HG03457 (cell line): ENCODE measurements at regions not wholly inside any gene's neighbourhood (a gene's known extent, or its start where the extent isn't known, plus 50 kb on each side); places are given as distances from the start of the nearest gene placed in this dataset.

Experiments used
- ATAC-seq: cut with Tn5 transposase; IDR thresholded peaks from one replicate; pipeline ENCODE4 v1.9.1; 2021; ENCODE audit warnings: moderate number of reproducible peaks; ENCODE audit not compliant: unreplicated experiment

GRCh38 chr22:48351376-48352085, 1476.1 kb downstream of the BRD1 start:
- no peak for ATAC-seq

DNA sequence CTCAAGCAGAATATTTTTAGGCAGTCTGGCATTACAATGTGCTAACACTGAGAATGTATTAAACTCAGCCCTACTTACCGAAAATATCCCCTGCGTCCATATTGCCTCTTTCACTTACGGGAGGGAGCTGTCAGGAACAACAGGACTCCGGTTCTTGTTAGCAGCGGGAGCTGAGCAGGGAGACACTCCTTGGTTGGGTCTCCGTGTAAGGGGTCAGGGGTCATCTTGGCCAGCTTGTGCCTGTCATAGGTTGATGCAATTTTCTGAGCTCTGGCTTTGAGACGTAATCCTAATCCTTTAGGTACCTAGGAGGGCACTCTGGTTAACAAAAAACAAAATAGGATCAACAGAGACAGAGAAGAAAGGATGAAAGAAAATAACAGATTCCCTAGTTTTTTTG, 1477.2 kb downstream of the BRD1 start:
- no peak for ATAC-seq

DNA sequence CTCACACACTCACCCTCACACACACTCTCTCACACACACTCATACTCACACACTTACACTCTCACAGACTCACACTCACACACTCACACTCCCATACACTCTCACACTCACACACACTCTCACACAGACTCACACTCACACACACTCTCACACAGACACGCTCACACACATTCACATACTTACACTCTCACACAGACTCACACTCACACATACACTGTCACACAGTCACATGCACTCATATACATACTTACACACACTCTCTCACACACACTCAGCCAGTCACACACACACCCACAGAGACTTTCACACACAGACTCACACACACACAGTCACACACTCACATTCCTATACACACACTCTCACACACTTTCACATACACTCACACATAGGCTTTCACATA, 1478.8 kb downstream of the BRD1 start:
- no peak for ATAC-seq

DNA sequence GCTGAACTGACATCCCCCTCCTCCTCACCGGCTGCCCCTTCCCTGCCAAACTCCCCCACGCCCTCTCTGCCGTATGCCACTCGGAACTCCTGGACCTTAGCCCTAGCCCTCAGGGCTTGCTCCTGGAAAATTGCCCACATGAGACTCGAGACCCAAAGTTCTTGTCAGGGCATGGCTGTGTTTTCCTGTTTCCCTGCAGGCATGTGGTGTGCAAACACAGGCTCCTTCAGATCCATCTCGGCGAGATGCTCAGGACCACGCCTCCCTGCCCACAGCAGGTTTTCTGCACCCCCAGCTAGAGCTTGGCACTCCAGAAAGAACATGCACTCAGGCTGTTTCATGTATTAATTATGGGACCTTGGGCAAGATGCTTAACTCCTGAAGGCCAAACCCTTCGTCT, 1480.4 kb downstream of the BRD1 start:
- no peak for ATAC-seq

- no peak for ATAC-seq
Measured at GRCh38 chr22:48346911-48347310, 1480.8 kb downstream of the BRD1 start.

GRCh38 chr22:48346311-48346710, 1481.4 kb downstream of the BRD1 start:
- no peak for ATAC-seq

GRCh38 chr22:48345631-48346030, 1482.0 kb downstream of the BRD1 start:
- no peak for ATAC-seq

DNA sequence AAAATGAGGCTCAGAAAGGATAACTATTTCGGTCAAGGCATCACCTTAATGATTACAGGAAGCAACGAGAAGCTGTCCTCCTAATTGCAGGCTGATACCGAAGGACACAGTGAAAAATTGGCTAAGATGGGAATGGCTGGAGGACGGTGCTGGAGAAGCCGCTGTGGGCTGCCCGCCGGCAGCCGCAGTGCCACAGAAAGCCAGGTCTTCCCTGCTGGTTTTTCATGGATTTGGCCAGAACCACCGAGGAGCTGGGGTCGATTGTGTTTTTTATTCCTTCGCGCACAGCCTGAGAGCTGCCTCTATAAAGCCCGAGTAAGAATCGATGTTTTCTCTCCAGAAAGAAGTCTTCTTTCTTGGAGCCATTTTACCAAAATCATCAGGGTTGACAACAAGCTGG, 1484.2 kb downstream of the BRD1 start:
- no peak for ATAC-seq

DNA sequence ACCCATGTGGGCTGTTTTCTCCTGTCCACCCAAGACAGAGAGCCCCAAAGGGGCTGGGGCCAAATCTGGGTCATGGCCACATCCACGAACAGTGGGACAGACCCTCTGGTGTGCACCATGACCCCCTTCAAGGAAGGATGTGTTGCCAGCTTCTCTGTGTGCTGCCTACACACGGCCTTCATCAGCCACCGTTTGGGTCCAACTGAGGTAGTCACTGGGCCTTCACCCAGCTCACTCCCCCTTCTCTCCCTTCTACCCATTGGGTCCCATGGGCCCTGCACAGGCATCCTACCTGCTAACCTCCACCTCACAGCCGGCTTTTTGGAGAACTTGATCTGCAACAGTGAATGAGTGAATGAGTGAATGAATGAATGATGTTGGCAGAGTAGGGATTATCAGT, 1484.9 kb downstream of the BRD1 start:
- no peak for ATAC-seq

GRCh38 chr22:48342016-48342415, 1485.7 kb downstream of the BRD1 start:
- ATAC-seq: no peak

DNA sequence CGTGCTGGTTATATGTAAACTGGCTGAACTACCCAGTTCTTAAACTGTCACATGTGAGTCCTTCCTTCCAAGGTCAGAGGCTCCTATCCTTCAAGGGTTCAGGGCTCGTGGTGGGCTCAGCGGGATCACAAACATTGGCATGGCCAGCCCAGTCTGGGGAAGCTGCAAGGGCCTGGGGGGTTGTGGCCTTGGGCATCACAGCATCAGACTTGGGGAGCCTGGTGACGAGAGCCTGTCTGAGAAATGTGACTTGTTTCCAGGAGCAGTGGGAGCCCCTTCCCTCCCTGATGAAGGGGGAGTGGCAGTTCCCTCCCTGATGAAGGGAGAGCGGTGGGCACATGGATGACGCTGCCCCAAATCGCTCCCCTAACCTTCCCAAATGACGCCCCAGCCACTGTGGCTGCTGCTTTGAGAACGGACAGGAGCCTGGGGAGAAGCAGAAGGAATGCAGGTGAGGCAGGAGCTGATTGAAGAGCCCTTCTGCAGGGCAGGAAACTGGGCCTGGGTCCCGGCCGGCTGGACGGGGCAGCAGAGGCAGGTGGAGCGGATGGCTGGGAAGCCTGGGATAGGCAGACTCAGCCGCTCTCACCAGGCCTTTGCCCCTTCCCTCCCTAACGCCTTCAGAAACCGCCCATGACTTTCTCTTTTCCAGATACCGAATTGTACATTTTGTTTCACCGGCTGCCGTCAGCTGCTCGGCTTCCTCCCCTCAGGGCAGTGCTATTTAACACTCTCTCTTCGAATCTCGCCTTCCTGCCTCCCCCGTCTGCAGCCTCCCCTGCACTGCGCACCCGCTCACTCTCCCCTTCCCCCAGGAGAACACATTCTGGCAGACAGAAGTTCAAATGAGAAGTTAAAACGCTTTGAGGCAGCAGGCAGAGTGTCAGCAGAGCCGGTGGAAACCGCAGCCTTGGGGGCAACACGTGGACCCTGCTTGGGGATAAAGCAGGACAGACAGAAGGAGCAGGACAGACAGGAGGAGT, 1486.7 kb downstream of the BRD1 start:
- ATAC-seq: no peak

GRCh38 chr22:48340191-48340590, 1487.5 kb downstream of the BRD1 start:
- ATAC-seq: no peak

DNA sequence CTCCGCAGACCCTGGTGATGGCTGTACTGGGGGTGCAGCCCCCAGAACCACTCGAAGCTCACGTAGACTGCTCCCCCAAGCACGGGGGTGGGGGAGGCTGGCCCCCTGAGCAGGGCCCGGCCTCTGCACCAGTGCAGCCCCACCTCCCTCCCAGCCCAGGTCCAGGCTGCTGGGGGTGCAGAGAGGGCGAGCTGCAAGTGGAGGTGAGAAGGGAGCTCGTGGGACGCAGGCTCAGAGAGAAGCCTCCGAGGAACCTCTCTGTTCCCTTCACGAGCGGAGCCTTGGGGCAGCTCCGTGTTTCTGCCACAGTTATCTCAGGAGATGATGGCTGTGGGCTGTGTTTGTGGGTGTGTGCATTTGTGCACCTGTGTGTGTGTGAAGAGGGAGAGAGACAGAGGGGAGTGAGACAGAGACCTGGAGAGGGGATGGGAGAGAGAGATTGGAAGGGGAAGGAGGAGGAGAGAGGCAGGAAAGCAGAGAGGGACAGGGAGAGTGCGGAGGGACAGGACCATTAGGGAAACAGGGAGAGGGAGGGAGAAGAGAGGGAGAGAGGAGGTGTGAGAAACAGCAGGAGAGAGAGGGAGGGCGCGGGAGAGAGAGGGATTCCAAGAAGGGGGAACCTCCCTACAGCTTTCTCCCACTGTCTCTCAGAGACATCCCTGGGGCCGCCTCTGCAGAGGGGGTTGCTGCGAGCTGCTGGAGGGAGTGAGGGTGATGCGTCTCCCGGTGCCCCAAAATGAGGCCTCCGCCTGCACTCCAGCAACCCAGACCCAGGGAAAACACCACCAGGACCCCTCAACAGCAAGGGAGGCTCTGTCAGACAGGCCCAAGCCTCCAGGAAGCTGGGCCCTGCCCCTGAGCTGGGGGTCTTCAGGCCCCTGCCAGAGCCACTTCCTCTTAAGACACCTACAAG, 1488.6 kb downstream of the BRD1 start:
- no peak for ATAC-seq

- ATAC-seq: no peak
Measured at GRCh38 chr22:48337957-48338792, 1489.5 kb downstream of the BRD1 start.

DNA sequence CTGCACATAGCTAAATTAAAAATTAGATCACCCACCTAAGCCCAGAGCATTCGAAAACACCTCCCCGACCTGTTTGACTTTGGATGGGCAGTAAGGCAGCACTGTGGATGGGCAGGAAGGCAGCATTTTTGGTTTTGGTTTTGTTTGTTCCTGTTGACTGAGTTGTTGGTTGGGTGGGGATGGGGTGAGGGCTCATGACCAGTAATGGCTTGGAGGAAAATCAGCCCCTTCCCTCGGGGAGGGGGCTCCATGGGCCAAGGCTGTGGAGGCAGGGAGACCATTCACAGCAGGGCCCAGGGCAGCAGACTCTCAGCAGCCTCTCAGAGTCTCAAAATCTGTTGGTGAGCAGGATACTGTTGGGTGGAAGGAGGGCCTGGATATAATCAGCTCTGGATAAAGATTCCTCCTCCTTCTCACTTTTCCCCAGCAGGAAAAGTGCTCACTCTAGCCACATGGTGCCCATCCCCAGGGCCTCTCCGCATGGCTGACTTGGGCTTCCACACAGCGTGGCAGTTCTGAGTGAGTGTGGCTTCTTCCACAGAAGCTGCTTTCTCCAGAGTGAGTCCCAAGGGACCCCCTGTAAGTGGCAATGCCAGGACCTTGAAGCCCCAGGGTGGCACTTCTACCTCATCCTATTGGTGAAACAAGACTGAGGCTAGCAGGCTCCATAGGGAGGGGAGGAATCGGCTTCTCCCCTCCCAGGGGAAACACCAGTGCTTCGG, 1491.2 kb downstream of the BRD1 start:
- ATAC-seq: no peak

DNA sequence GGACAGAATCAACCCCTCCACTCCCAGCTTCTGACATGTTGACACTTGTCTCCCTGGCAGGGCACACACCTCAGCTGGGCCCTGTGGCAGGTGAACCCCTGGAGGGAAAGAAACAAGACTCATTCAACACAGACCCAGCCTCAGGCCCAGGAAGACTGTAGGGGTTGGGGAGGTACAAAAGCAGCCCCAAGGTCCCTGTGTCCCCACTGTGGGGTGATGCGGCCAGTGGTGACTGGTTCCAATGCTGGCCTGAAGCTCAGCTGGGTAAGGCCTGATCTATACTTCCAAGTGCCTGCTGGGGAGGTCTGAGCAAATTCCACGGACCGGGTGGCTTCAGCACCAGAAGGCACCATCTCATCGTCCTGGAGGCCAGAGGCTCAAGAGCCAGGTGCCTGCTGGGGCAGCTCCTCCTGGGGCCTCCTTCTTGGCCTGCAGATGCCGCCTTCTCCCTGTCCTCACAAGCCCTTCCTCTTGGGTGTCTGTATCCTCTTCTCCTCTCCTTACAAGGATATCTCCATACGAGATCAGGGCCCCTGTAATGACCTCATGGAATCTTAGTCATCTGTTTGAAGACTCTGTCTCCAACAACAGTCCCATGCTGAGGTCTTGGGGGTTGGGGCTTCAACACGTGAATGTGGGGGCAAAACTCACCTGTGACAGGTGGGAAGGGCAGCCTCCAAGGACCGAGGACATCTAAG, 1492.1 kb downstream of the BRD1 start:
- ATAC-seq: no peak

DNA sequence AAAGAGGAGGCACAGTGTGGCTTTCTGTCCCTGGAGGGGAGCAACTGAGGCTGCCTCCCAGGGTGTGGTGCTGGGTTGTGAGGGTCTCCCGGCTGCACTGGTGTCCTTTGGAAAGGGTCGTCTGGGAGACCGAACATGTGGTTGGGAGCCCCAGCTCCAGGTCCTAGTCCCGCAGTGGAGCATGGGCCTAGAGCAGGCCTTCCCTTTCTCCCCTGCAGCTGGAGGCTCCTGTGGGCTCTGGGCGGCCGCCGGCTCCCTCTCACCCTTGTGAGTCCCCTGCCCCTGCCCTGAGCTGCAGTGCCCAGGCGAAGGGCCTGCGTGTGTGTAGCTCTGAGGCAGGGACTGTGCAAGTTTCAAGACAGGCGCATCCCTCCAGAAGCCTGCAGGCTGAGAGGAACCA, 1492.7 kb downstream of the BRD1 start:
- no peak for ATAC-seq

DNA sequence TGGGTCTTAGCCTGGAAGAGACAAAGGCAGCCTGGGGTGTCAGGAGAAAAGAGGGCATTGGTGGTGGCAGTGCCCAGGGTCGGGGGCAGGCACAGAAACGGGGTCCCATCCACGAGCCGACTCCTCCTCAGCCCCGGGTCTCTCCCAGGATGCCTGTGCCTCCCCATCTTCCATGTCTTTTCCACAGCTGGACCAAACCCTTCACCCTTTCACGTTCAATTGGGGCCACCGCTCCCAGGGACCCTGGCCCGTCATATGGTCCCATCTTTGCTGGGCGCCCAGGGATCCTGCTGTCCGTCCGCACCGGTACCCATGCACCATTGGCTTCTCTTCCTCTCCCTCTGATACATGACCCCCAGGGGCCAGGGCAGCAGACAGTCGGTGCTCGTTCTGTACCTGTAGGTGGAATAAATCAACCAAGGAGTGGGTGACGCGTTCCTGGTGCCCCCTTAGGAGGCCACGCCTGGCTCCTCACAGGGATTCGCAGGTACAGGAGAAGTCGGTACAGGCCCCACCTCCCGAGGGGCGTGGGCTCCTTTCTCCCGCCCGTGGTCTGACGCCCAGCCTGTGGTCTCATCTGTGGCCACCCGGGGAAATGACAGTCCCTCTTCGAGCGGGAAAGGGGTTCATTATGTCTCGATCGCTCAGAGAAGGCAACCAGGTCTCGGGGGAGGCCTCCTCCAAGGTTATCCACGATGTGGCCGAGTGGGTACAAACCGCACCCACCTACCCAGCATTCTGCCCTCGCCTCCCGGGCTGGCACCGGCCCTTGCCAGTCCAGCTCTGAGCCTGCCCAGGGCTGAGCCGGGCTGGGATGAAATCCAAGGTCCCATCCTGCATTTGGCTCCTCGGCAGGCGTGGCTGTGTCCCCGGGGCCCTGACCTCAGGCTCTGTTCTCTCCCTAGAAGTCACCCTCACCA, 1493.6 kb downstream of the BRD1 start:
- no peak for ATAC-seq
